UCSD-AML1 (cell line): ENCODE measurements at regions not wholly inside any gene's neighbourhood (a gene's known extent, or its start where the extent isn't known, plus 50 kb on each side); places are given as distances from the start of the nearest gene placed in this dataset.

Experiments
- DNase-seq: peaks from one replicate; lab custom pipeline; 2025; ENCODE audit not compliant: unreplicated experiment; lab: John Stamatoyannopoulos, UW

DNA sequence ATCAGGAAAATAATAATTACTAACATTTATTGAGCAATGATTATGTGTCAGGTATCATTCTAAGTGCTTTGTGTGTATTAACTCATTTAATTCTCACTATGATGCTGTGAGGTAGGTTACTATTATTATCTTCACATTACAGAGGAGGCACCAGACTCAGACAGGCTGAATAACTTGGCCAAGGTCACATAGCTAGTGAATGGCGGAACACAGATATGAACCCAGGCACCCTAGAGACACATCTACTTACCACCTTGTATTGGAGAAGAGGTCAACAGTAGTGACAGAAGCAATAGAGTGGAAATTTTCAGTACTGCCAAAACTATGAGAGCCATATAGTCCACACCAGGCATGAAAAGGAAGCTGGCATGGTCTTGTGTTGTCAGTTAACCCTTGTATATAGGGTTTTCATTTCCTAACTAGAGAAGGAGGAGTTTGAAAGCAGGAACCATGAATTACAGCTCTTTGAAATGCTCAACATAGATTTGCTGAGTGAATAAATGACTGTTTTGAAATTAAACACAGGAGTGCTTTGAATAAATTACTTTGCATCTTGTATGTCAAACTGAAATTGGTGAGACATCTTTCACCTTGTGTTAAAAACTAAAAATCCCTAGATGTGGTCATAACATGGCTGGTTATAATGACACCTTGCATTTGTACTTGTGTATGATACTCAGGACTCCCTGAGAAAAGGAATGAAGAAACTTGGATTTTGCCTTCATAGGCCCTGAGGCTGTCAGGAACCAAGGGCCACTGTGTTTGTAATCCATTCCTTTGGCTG is 71.8 kb downstream of the RTL9 start:
- no peak for DNase-seq

DNA sequence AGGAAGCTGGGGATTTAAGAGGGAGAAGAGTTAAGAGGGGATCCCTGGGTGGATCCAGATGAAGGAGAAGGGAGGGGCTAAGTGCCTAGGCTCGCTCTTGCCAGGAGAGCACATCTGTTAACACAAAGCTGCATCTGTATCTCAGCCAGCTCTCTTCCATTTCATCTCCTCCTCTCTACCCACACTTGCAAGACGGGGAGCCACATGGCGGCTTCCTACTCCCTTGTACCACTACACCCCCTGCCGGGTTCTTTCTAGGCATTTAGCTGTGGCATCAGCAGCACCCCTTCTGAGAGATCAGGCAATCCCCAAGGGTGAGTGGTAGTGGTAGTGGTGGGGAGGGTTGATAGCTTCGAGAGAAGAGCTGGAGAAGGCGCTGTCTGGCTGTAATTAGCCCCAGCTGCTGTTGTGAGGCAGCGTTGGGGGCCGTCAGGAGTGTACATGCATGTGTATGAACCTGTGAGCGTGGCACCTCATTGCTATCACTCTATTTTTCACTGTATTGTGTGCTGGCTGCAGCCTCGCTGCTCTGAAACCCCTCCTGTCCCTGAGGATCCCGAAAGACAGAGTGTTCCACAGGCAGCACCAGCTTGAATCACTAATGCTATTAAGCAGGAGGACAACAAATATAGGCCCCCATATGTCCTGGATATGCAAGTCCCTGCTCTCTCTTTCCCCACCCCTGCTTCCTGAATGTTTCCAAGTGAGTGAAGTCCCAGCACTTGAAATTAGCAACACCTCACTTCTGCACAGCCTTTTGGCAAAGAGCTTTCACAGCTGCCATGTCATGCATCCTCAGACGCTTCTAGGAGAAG is 73.7 kb downstream of the RTL9 start:
- DNase-seq, result no peak

GRCh38 chrX:110432906-110433215 is 74.2 kb downstream of the RTL9 start:
- DNase-seq, result no peak

- no peak for DNase-seq
These were observed 76.5 kb downstream of the RTL9 start for GRCh38 chrX:110435196-110435595.

DNA sequence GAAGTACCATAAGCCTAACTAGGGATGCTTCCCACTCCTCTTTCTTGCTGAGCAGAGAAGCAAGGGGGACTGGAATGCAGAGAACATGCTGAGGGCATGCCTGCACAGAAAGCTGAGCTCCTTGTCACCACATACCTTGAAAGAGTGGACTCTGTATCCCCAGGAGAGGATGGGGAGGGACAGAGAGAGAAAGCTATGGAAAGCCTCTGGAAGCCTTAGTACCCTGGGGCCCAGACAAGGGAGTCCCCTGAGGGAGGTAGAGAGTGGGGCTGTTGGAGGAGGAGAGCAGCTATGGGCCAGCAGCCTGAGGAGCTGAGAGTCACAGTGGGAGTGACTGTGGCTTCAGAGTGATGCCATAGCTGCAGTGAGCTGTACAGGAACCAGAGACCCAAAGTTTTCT is 77.9 kb downstream of the RTL9 start:
- no peak for DNase-seq

- DNase-seq, result no peak
These were observed 79.0 kb downstream of the RTL9 start for GRCh38 chrX:110437686-110438085.

- no peak for DNase-seq
These were observed 81.6 kb downstream of the RTL9 start for GRCh38 chrX:110440016-110440805.

- peak; percentile 11 for DNase-seq
These were observed 84.0 kb downstream of the RTL9 start for GRCh38 chrX:110442635-110443034.

GRCh38 chrX:110444996-110445395 is 86.3 kb downstream of the RTL9 start:
- no peak for DNase-seq

DNA sequence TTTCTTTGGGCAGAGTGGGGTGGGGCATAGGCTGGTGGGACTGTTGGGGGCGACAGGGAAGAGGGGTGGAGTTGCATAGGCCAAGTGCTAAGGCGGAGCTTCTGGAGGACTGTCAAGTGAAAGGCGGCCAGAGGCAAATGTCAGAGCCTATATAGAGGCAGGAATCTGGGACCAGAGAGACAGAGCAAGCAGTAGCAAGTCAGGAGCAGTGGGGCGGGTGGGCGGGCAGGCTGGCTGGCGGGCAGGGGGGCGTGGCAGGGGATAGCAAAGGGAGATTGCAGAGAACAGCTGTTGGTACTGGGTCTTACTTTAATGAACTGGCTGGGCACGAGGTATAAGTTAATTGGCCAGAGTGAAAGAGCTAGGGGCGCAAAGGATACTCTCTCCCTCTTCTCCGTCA is 89.8 kb downstream of the RTL9 start:
- DNase-seq, result no peak

DNA sequence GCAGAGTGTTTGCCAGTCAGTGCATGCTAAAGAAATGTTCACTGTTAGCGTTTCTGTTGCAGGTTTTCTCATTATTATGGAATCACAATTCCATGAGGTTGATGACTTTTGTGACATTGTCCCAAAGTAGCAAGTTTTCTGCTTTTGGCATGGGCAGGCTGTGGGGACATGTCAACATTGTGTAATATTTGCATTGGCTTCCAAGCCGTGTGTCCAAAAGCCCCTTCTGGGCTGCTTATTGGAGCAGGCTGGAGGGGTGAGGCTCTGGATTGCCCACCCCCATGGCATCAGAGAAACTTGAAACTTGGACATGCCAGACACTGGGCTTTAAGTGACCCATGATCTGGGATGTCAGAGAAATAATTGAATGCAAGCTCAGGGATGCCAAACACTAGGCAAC is 90.7 kb downstream of the RTL9 start:
- DNase-seq, result no peak

- peak; percentile 58 for DNase-seq
These were observed 91.4 kb downstream of the RTL9 start for GRCh38 chrX:110450050-110450449.

DNA sequence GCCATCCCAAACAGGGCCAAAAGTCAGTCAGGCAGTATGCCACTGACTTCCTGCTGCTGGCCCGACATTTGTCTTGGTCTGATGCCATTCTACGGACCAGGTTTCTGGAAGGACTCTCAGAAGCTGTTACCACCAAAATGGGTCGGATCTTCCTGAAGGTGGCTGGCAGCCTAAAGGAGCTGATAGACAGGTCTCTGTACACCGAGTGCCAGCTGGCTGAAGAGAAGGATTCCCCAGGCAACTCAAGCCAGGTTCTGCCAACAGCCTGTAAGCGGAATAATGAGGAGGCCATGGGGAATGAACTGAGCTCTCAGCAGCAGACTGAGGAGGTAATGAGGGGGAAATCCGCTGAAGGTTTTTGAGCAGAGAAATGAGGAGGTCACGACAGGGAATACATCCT is 95.7 kb downstream of the RTL9 start:
- DNase-seq, result no peak

GRCh38 chrX:110462957-110463356 is 104.3 kb downstream of the RTL9 start:
- no peak for DNase-seq

DNA sequence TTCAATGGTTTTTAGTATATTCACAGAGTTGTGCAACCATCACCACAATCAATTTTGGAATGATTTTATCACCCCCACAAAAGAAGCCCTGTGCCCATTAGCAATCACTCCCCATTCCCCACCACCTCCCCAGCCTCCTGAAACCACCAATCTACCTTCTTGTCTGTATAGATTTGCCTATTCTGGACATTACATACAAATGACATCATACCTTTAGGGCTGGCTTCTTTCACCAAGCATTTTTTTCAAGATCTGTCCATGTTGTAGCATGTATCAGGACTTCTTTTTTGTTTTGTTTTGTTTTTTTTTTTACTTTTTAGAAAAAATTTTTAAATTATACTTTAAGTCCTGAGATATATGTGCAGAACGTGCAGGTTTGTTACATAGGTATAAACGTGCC is 108.1 kb downstream of the RTL9 start:
- DNase-seq, result no peak

GRCh38 chrX:110472265-110472664 is 113.6 kb downstream of the RTL9 start:
- no peak for DNase-seq

DNA sequence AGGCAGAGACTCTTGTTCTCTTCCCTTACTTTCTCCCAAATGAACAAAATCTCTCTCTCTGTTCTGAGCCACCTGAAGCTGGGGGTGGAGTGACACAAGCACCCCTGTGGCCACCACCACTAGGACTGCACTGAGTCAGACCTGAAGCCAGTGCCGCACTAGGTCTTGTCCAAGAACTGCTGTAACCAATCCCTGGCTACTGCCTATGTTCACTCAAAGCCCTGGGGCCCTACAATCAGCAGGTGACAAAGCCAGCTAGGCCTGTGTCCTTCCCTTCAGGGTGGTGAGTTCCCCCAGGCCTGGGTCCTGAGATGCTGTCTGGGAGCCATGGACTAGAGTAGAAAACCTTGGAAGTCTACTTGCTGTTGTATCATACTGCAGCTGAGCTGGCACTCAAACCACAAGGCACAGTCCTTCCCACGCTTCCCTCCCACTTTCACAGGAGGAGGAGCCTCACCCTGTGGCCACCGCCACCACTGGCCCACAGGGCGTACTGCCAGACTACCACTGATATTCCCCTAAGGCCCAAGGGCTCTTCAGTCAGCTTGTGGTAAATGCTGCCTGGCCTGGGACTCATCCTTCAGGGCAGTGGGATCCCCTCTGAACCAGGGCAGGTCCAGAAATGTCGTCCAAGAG is 119.1 kb downstream of the RTL9 start:
- DNase-seq, result no peak

GRCh38 chrX:110491846-110492620 is 133.4 kb downstream of the RTL9 start:
- no peak for DNase-seq

DNA sequence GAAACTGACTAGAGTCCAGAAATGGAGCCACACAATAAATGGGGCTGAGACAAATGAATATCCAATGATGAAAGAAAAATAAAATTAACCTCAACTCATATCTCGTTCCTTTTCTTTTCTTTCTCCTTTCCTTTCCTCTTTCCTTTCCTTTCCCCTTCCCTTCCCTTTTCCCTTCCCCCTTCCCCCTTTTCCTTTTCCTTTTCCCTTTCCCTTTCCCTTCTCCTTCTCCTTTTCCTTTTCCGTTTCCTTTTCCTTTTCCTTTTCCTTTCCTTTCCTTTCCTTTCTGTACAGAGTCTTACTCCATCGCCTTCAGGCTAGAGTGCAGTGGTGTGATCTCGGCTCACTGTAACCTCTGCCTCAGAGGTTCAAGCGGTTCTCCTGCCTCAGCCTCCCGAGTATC is 146.3 kb downstream of the RTL9 start:
- no peak for DNase-seq

- no peak for DNase-seq
These were observed 151.3 kb downstream of the RTL9 start for GRCh38 chrX:110509755-110510532.
